ENCODE measurements at regions not wholly inside any gene's neighbourhood (a gene's known extent, or its start where the extent isn't known, plus 50 kb on each side); places are given as distances from the start of the nearest gene placed in this dataset.

DNA sequence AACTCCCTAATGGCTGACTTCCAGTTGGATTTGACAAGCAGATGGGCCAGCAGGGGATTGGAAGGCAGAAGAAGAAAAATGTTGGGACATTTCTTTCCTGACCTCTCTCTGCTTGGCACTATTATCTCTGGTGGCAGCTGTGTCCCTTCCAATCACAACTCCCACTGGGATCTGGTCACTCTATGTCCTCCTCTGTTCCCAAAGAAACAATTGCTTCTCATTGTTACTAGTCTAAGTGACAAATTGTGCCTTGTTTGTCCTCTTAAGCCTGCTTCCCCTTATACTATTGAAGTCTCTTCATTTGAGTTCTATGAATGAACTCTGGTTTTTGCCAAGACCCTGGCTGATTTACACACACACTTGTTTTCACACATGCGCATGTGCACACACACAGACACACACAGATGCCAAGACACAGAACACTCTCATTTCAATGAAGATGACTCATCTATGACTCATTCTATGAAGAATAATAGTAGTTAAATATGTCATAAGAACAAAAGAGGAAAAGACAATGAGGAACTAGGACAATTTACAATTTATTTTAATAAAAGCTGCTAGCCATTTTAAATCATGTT, 83.0 kb upstream of the FAR2 start:
- no peak for DNase-seq

- no peak for DNase-seq
These were observed 81.6 kb upstream of the FAR2 start for GRCh38 chr12:29067430-29067829.

DNA sequence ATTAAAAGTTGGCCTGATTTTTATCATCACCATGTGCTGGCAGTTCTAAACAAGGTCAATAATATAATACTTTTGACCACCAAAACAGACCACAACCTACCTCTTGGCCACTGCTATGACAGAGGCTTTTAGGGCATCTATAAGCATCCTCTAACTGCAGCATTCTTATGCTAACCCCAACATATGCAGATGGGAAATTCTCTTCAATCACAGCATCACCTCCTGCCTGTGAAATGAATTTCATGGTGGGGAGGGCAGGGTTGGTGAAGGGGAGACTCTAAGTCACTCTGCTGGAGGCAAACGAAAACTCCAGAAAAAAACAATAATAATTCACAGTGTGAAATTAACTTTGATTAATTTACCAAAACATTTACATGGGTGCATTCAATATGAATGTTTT, 78.8 kb upstream of the FAR2 start:
- DNase-seq: no peak

GRCh38 chr12:29071099-29071498, 78.0 kb upstream of the FAR2 start:
- DNase-seq: no peak

GRCh38 chr12:29072631-29073030, 76.4 kb upstream of the FAR2 start:
- DNase-seq: no peak

DNA sequence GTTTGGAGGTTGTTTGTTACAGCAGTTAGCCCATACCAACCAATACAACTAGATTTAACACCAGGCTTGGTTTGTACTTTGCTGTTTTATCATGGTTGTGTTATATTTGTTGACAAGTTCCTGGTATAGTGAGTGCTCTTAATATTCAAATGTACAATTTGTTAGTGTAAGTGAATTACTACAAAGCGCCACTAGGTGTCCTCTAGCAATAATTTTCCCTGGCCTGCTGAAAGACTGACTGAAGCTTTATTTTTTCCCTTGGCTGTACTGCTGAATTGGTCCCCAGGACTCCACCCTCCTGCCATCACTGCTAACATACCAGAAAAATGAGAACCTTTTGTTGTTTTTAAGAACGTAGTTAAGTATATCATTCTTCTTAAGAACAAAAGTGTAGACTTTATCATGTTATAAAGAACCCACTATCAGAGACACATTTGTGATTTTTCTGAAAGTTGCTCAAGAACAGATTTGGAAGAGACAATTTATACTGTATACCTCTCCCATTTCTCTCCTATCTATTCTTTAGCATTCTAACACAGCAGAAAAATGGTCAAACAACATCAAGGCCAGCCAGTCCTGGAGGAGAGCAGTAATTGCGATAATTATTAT, 75.3 kb upstream of the FAR2 start:
- DNase-seq: peak; percentile 63

GRCh38 chr12:29081101-29081500, 68.0 kb upstream of the FAR2 start:
- DNase-seq: no peak

DNA sequence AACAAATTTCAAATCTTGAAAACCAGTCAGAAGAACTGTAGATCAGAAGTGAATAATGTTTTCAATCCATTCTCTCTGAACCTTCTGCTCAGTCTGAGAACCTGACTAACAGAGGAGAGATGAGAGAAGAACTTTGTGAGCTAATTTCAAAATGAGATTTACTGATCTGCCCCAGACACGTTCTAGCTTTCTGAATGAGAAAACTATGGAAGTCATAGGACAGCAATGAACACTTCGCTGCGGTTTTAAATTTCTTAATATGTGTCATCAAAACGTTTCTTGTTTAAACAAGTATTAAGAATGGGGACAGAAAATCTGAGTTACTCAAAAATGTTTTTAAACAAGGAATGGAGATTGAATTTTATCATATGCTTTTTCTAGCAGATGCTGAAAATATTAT, 66.6 kb upstream of the FAR2 start:
- no peak for DNase-seq

DNA sequence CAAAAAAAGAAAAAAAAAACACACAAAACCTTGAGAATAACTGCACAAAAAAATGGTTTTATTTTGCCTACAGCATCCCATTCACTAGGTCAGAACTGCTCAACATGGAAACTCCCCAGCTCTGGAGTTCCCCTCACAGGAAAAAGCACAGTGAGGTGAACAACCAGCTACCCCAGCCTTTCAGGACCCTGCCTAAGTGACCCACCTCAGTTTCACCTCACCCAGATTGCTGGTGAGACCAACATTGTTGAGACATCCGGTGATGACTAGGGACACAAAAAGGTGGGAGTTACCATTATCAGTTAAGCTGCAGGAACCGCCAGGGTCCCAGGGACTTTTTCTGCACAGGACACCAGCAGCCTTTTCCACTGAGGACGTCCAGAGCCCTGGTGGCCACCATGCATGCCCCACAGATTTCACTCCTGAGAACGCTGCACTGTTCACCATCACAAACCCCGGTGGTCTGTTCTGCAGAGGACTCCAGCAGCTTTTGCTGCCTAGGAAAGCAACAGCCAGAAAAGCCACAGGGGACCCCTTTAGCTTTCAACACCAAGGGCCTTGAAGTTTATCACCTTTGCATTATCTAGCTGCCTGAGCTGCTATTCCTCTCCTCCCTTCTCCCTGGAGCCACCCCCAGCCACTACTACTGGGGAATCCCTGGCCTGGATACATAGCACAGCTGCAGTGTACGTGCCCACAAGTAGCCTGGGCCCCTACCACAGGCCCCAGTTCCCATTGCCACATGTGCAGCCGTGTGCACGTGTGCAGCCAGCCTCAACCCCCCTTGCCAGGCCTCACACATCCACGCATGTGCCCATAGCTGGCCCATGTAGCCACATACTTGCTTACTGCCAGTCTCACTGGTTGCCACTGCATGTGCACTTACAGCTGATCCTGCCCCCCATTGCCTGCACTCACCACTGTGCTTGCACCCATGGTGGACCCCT, 62.5 kb upstream of the FAR2 start:
- DNase-seq: no peak

- DNase-seq: peak; percentile 9
These were observed 60.4 kb upstream of the FAR2 start for GRCh38 chr12:29088611-29089219.
